ENCODE measurements at regions not wholly inside any gene's neighbourhood (a gene's known extent, or its start where the extent isn't known, plus 50 kb on each side); places are given as distances from the start of the nearest gene placed in this dataset.

- Histone ChIP-seq H3K4me2 (ENCODE audit: insufficient read depth in 1 of 2, low read depth in 2 of 2, low read length in 2 of 2) (no peak overlapping the region), H3K23me2 (ENCODE audit: low read depth, low read length) (no peaks in the 10 kb centered on the region), H3K4ac (replicated peaks; ENCODE audit: insufficient read length, low read depth, low read length) (no peak overlapping the region), H2AK5ac (ENCODE audit: low read depth, low read length) (no peak overlapping the region), H2BK120ac (replicated peaks; ENCODE audit: low read depth, low read length) (no peak overlapping the region), H4K8ac (ENCODE audit: extremely low read depth, insufficient read depth, low read length) (no peak overlapping the region), H2BK15ac (ENCODE audit: low read length) (no peak overlapping the region), H3K23ac (ENCODE audit: insufficient read length) (no peak overlapping the region), H3K9me3 (ENCODE audit: insufficient read depth in 2 of 2, low read depth in 1 of 2, low read length in 1 of 2) (peaks cover 0 to 6% of the 10 kb centered on the region in 2 experiments; a peak in 1 of 4 replicates), H3K36me3 (ENCODE audit: control insufficient read depth in 2 of 4, insufficient read depth in 4 of 4, low read length in 3 of 4) (peaks cover 0 to 9% (median 0%) of the 10 kb centered on the region in 4 experiments; a peak in 1 of 8 replicates), H3K4me3 (ENCODE audit: extremely low read depth in 1 of 4, insufficient read depth in 2 of 4, low read depth in 3 of 4, low read length in 4 of 4) (peak overlapping the region in 1 of 4 experiments; percentile 10; a peak in 1 of 8 replicates), H3K14ac (ENCODE audit: insufficient read length) (no peak overlapping the region), H3K9ac (replicated peaks in 1 of 4; ENCODE audit: extremely low read depth in 1 of 4, low read depth in 3 of 4, low read length in 3 of 4) (no peak overlapping the region), H4K20me1 (replicated peaks in 1 of 2; ENCODE audit: control insufficient read depth in 1 of 2, insufficient read depth in 2 of 2, low read length in 2 of 2) (no peaks in the 10 kb centered on the region), H2AFZ (ENCODE audit: low read length) (no peak overlapping the region), H3K4me1 (replicated peaks in 1 of 4; ENCODE audit: control insufficient read depth in 3 of 4, insufficient read depth in 4 of 4, low read length in 3 of 4) (peaks cover 0 to 14% (median 8%) of the 10 kb centered on the region in 4 experiments; a peak in 4 of 7 replicates), H3K27me3 (replicated peaks in 1 of 4; ENCODE audit: control insufficient read depth in 3 of 4, extremely low read depth in 1 of 4, insufficient read depth in 3 of 4, low read length in 3 of 4) (no peaks in the 10 kb centered on the region), H3K27ac (ENCODE audit: low read depth, low read length) (no peak overlapping the region), H3K56ac (replicated peaks; ENCODE audit: insufficient read length, low read depth, low read length) (no peak overlapping the region), H2BK20ac (ENCODE audit: low read length) (no peak overlapping the region), H3K79me2 (ENCODE audit: control insufficient read depth in 1 of 2, insufficient read depth in 2 of 2, low read length in 2 of 2) (no peaks in the 10 kb centered on the region; a peak in 1 of 4 replicates), H3K18ac (ENCODE audit: extremely low read depth, low read length) (no peak overlapping the region), H2BK12ac (ENCODE audit: low read depth, low read length) (no peak overlapping the region), H4K91ac (replicated peaks; ENCODE audit: insufficient read length, low read length) (no peak overlapping the region), H4K5ac (ENCODE audit: insufficient read length, low read depth, low read length) (no peak overlapping the region), H2BK5ac (ENCODE audit: low read depth, low read length) (no peak overlapping the region), H3K79me1 (ENCODE audit: low read depth, low read length) (no peaks in the 10 kb centered on the region)
- no peak for FAIRE-seq
- ChIA-PET CTCF (ENCODE audit: partially characterized antibody) (no interaction called here), POLR2A (ENCODE audit: partially characterized antibody) (interaction anchor here (1.1 kb wide), 1 partner anchor 41 kb away, joined by 3 read pairs; no protein-coding TSS in a partner anchor)
- WGBS, 2 experiments (ENCODE audit: extremely low coverage in 1 of 2, insufficient coverage in 1 of 2, insufficient read length in 1 of 2, insufficient replicate concordance in 2 of 2, low coverage in 1 of 2, low lambda C conversion rate in 2 of 2, missing lambda C conversion rate in 1 of 2), result 83% methylated on average over 2 of the region's 2 CpGs; no CpG with 5 or more reads in 1 of the 2 experiments
- no peak for DNase-seq (ENCODE audit: low read depth in 1 of 2, low spot score in 2 of 2)
- TF ChIP-seq FOSL1 (IDR thresholded peaks at IDR 0.05; ENCODE audit: insufficient read depth, low read depth, low read length) (no peak), BCL11A (IDR thresholded peaks at IDR 0.05; ENCODE audit: low read depth in 2 of 2, low read length in 2 of 2) (no peak), SUZ12 (IDR thresholded peaks at IDR 0.05; ENCODE audit: low read length) (no peak), MAFK (IDR thresholded peaks at IDR 0.05; ENCODE audit: low read depth, low read length) (no peak), CEBPB (IDR thresholded peaks at IDR 0.05; ENCODE audit: low read depth, low read length) (no peak), USF2 (IDR thresholded peaks at IDR 0.05; ENCODE audit: low read length) (no peak), HDAC6 (IDR thresholded peaks at IDR 0.05; ENCODE audit: low read depth, low read length) (no peak), POLR2A (IDR thresholded peaks at IDR 0.05; ENCODE audit: control extremely low read depth in 1 of 2, low read depth in 2 of 2, low read length in 2 of 2) (no peak)
Measured at GRCh38 chr9:78406933-78407332, 110.0 kb downstream of the PSAT1 start.
